MCF 10A (cell line): ENCODE measurements at regions not wholly inside any gene's neighbourhood (a gene's known extent, or its start where the extent isn't known, plus 50 kb on each side); places are given as distances from the start of the nearest gene placed in this dataset.

ENCODE experiments used
- BruUV-seq: library from RNA; stranded (reverse); fragments of 400-500 nt; replicated peaks from 2 replicates; lab custom pipeline; 2021; lab: Mats Ljungman, UMichigan
- CTCF ChIA-PET: fragments of 300-600 bp; sonication (Branson Sonifier 250); formaldehyde crosslinking; extraction: SDS; loops from one replicate; lab custom pipeline; 2021; ENCODE audit warnings: antibody characterized with exemption, inconsistent platforms; lab: Yijun Ruan, JAX
- POLR2A ChIA-PET: fragments of 300-600, 350-650 bp; sonication (Branson Sonifier 250); formaldehyde crosslinking; extraction: SDS; loops from one replicate; lab custom pipeline; 2020; ENCODE audit warnings: antibody characterized with exemption, inconsistent platforms; lab: Yijun Ruan, JAX
- DNase-seq: peaks from one replicate; pipeline ENCODE4 v3.0.0-alpha.2; 2018; ENCODE audit not compliant: unreplicated experiment
- H3K27ac Mint-ChIP-seq: one replicate; pipeline ENCODE4 v1.8.0; 2022; ENCODE audit warnings: mild to moderate bottlenecking, low read depth, mixed read lengths; ENCODE audit not compliant: unreplicated experiment
- H3K27me3 Mint-ChIP-seq: one replicate; pipeline ENCODE4 v1.8.0; 2022; ENCODE audit warnings: mixed read lengths; ENCODE audit not compliant: insufficient read depth, unreplicated experiment
- H3K36me3 Mint-ChIP-seq: one replicate; pipeline ENCODE4 v1.8.0; 2022; ENCODE audit warnings: mild to moderate bottlenecking, moderate library complexity, mixed read lengths; ENCODE audit not compliant: insufficient read depth, unreplicated experiment
- H3K4me1 Mint-ChIP-seq: one replicate; pipeline ENCODE4 v1.8.0; 2022; ENCODE audit warnings: mixed read lengths; ENCODE audit not compliant: insufficient read depth, unreplicated experiment
- H3K4me3 Mint-ChIP-seq: one replicate; pipeline ENCODE4 v1.8.0; 2022; ENCODE audit warnings: mild to moderate bottlenecking, moderate library complexity, mixed read lengths; ENCODE audit not compliant: unreplicated experiment
- H3K9me3 Mint-ChIP-seq: one replicate; pipeline ENCODE4 v1.8.0; 2022; ENCODE audit warnings: mixed read lengths; ENCODE audit not compliant: unreplicated experiment
- CTCF ChIP-seq: fragments of 200-600 bp; IDR thresholded peaks from one replicate; pipeline ENCODE4 v1.8.0; 2022; ENCODE audit warnings: antibody characterized with exemption, mild to moderate bottlenecking; ENCODE audit not compliant: unreplicated experiment
- intact Hi-C: fragments of 100-400 bp; cut with micrococcal nuclease; formaldehyde crosslinking; loops from 2 replicates; pipeline ENCODE4 v1.14.1; 2022

- ChIA-PET POLR2A (no interaction called here), CTCF (interaction anchor here (0.7 kb wide), 1 partner anchor 811 kb away, joined by 3 read pairs; no protein-coding TSS in a partner anchor)
- Mint-ChIP-seq H3K27me3 (peaks cover 93% of the 10 kb centered on the region), H3K36me3 (no peaks in the 10 kb centered on the region), H3K4me1 (peaks cover 16% of the 10 kb centered on the region), H3K27ac (no peak overlapping the region), H3K4me3 (no peak overlapping the region), H3K9me3 (no peaks in the 10 kb centered on the region)
- no TSS peak for BruUV-seq
- intact Hi-C loops = no loop called here
- no peak for DNase-seq
- no peak for TF ChIP-seq CTCF
Measured at GRCh38 chrX:39960219-39960618, 137.5 kb downstream of the BCOR start.

GRCh38 chrX:39961441-39961840 is 136.3 kb downstream of the BCOR start:
- POLR2A ChIA-PET = no interaction called here
- H3K9me3 Mint-ChIP-seq = no peaks in the 10 kb centered on the region
- H3K36me3 Mint-ChIP-seq = no peaks in the 10 kb centered on the region
- TF ChIP-seq CTCF = no peak
- intact Hi-C loops = no loop called here
- no peak for DNase-seq
- no TSS peak for BruUV-seq
- no peak overlapping the region for H3K4me3 Mint-ChIP-seq
- H3K27ac Mint-ChIP-seq = no peak overlapping the region
- peaks cover 82% of the 10 kb centered on the region for H3K27me3 Mint-ChIP-seq
- CTCF ChIA-PET = interaction anchor here (0.6 to 0.7 kb wide), 2 partner anchors 42 to 312 kb away, joined by 3 to 4 read pairs; no protein-coding TSS in a partner anchor
- H3K4me1 Mint-ChIP-seq = peaks cover 6% of the 10 kb centered on the region

- no peaks in the 10 kb centered on the region for H3K9me3 Mint-ChIP-seq
- BruUV-seq = no TSS peak
- CTCF ChIA-PET = no interaction called here
Measured at GRCh38 chrX:39965051-39965573, 132.6 kb downstream of the BCOR start.

GRCh38 chrX:39966176-39966575 is 131.6 kb downstream of the BCOR start:
- BruUV-seq = no TSS peak
- Mint-ChIP-seq H3K27ac (no peak overlapping the region), H3K4me1 (peaks cover 5% of the 10 kb centered on the region), H3K27me3 (peaks cover 55% of the 10 kb centered on the region), H3K9me3 (peaks cover 3% of the 10 kb centered on the region), H3K36me3 (no peaks in the 10 kb centered on the region), H3K4me3 (no peak overlapping the region)
- TF ChIP-seq CTCF = no peak
- ChIA-PET CTCF (no interaction called here), POLR2A (no interaction called here)
- no peak for DNase-seq
- intact Hi-C loops = no loop called here

More at GRCh38 chrX:39965051-39965573, 132.6 kb downstream of the BCOR start:
- H3K4me1 Mint-ChIP-seq = peaks cover 5% of the 10 kb centered on the region
- no peaks in the 10 kb centered on the region for H3K36me3 Mint-ChIP-seq
- H3K4me3 Mint-ChIP-seq = no peak overlapping the region
- H3K27ac Mint-ChIP-seq = no peak overlapping the region
- no peak for DNase-seq
- TF ChIP-seq CTCF = no peak
- POLR2A ChIA-PET = interaction anchor here (0.9 kb wide), 1 partner anchor 11 kb away, joined by 3 read pairs; no protein-coding TSS in a partner anchor
- intact Hi-C loops = no loop called here
- peaks cover 65% of the 10 kb centered on the region for H3K27me3 Mint-ChIP-seq
